Islet precursor cell (in vitro differentiated cells): ENCODE measurements at regions not wholly inside any gene's neighbourhood (a gene's known extent, or its start where the extent isn't known, plus 50 kb on each side); places are given as distances from the start of the nearest gene placed in this dataset.

Experiments used
- DNase-seq: peaks from one replicate; pipeline ENCODE4 v3.0.0-alpha.2; 2018

GRCh38 chr6:30396833-30397479 is 52.0 kb downstream of the RPP21 start:
- DNase-seq, result peak; percentile 91

- DNase-seq, result no peak
These were observed 52.7 kb downstream of the RPP21 start for GRCh38 chr6:30397697-30398096.

GRCh38 chr6:30399390-30400058 is 54.6 kb downstream of the RPP21 start:
- DNase-seq, result no peak

- no peak for DNase-seq
These were observed 61.0 kb downstream of the RPP21 start for GRCh38 chr6:30405934-30406333.

- DNase-seq, result no peak
These were observed 64.2 kb downstream of the RPP21 start for GRCh38 chr6:30409184-30409583.

- DNase-seq, result peak; percentile 83
These were observed 66.7 kb downstream of the RPP21 start for GRCh38 chr6:30411515-30412207.

- DNase-seq, result no peak
These were observed 70.9 kb upstream of the HLA-E start for GRCh38 chr6:30418448-30418847.

GRCh38 chr6:30424549-30424948 is 64.8 kb upstream of the HLA-E start:
- no peak for DNase-seq
